ENCODE measurements at regions not wholly inside any gene's neighbourhood (a gene's known extent, or its start where the extent isn't known, plus 50 kb on each side); places are given as distances from the start of the nearest gene placed in this dataset.
A peak's percentile ranks its signal among the peaks of the same experiment; 100 is the strongest.
"Not testable (repeated sequence)": the region's sequence is repeated elsewhere in the genome, so short reads cannot be mapped to it uniquely, and the experiment has no call there.

DNA sequence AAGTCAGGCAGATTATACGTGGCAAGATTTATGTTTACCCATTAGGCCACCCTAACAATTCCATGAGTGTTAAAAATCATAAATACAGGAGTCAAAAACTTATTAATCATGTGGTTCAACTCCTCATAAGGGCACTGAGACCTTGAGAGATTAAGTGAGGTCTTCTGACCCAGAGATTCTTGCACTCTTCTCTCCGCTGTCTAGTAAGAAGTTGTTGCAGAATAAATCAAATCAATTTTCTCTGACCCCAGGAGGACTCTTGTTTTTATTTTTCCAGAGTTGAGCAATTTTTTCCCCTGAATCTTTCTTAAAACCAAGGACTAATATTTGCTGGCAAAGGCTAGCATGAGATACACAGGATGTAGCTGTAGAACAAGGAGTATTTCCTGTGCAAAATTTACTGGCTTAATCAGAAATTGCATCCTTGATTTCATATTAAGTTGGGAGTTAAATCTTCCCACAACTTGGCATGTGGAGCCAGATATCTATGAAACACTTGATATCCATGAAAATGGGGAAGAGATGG, 90.9 kb upstream of the PTHLH start:
- no peak for DNase-seq

DNA sequence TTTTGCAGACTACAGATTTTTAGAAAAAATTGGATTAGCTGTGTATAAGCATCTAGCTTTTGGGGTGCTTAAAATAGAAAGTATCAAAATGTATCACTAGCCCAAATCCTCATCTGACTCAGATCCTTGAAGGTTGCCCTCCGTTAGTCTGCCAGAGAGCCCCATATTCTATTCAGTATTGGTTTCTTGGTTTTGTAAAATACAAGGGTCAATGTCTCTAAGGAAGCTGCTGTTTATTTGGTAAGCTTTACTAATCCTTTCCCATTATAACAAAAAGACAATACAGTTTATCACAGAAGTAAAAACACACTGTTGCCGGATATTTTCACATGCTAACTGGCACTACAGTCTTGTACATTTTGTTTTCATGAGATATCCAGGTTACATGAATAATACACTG, 92.8 kb upstream of the PTHLH start:
- no peak for DNase-seq

DNA sequence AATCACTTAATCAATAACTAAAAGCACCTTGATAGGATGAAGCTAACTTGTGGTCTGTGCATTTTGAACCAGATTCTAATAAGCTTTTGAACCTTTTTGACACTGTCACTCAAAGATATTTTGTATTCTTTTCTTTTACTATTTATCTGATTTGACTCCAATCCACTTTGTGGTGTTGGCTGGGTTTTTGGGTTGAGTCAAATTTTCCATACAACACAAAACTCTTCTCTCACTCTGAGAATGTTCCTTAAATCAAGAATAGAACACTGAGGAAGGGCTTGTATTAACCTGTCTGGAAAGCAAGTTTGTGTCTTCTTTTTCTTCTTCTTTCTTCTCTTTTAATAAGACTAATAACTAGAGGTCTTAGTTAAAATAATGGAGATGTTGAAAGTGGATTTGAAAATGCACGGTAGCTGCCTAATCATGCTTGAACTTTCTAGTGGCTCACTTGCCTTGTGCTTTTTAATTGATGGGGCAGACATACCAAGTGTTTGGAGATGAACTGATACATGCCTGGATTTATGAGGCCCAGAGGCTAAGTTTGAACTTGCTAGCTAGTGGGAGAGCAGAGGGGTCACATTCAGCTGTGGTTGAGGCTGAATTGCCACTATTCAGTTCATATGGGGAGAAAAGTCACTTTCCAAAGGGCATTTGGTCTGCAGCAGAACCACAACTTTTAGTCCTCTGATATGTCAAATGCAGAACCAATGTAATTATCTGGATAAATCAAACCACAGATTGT, 93.5 kb upstream of the PTHLH start:
- DNase-seq, result no peak

DNA sequence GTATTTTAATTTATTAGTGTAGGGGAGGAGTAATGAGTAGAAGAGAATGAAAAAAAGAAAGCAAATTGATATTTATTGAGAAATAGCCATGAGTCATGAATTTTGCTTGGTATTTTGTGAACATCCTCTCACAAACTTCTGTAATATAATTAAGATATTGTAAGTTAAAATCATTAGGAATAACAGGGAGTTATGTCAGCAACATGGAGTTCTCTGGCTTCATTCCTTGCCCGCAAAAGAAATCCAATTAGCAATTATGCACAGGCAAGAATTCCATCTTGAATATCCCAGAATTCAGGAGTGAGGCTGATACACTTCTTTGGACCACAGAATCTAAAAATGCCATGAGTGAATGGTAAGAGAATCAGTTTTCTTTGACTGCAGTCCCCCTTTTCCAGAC, 94.3 kb upstream of the PTHLH start:
- DNase-seq, result no peak

DNA sequence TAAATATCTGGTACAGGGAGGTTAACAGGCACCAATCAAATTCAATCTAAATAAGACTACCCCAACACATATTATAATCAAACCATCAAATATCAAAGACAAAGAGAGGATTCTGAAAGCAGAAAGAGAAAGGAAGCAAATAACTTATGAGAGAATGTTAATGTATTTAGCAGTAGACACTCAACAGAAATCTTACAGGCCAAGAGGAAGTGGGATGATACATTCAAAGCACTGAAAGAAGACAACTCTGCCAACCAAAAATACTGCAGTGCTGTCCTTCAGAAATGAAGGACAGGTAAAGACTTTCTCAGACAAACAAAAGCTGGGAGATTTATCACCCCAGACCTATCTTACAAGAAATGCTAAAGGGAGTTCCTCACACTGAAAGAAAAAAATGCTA, 95.9 kb upstream of the PTHLH start:
- no peak for DNase-seq

DNA sequence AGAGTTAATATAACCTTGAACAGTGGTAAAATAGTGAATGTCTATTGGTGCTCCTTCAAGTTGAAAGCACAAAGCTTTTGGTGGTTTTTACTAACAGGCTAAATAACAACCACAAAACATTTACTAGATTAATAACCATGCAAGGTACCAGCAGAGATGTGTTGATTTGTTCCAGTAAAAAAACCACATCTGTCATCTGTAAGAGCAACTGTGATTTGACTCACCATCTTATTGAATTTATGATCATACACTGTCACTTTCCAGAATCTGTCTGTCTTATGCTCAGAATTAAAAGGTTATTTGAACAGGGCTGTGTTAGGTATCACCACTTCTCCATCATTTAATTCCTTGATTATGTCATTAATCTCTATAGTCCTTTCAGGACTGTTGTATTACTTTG, 107.0 kb upstream of the PTHLH start:
- DNase-seq, result no peak

DNA sequence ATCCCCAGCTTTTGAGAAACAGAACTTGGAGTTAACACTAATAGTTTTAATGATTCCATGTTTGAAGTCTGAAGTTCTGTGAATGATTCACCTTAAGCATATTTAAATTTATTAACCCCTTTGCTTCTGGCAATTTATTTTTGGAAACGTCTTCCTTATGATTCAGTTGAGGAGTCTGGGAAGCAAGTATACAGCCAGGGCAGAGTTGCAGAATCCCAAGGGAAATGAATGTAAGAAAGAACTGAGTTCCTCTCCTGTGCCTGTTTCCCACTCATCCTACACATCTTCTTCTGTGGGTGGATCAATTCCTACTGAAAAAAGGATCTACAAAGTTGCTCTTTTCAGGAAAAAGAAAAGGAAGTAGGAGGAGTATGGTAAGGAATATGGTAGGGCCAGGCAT, 108.2 kb upstream of the CCDC91 start:
- DNase-seq, result no peak

DNA sequence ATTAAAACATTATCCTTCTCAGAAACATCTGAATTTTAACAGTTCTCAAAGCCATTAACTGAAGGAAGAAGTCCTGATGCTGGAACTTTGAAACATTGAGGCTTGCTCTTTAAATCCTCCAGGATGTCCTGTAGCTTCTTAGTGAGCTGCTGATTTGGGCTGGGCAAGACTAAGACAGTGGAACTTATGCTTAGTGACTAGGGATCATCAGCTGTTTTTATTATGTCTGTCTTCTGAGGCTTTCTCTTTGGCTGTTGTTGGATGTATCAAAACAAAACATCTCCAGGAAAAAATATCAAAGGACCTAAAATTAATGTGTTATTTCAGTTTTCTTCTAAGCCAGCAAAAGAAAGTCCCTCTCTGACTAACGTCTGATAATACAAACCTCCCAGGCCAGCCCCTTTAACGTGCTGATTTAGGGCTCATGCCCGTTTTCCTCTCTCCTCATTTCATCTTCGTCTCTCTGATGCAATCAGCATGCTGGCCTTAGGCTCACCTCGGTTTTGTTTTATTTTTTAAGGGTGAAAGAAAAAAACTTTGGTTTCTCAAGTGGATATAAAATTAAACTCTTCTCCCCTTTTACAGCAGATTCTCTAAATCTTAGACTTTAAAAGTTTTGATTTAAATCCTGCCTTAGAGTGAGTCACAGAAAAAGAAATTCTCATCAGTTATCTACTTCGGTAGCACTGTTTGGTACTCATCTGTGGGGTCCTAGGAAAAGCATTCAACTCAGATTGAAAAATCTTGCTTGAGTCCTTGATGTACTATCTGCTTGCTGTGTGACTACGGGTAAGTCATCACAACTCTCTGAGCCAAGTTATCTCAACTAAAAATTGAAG, 106.2 kb upstream of the CCDC91 start:
- DNase-seq, result no peak

DNA sequence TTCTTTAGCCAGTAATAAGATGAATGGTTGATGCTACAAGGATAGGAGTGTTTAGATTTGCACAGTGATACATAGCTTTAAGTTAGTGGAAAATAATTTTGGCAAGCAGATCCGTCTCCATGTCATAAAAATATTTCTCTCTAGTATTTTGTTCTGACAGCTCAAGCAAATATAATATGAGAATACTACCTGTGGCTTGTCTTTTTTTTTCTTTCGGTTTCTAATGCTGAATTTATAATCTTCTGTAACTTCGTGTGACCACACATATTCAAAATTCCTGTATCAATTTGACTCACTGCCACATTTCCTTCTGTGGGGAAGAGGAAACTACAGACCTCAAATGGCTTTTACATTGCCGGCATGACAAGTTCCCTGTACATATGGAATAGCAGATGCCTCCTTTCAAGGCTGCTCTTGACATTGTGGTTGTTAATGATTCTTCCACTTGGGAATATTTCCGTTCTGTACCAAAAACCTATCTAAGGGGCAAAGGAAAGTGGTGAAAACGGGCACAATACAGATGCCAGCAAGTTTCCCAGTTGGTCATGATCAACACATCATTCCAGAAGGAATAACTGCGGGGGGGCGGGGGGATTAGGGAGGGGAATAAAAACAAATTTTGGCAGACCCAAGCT, 103.6 kb upstream of the CCDC91 start:
- no peak for DNase-seq

DNA sequence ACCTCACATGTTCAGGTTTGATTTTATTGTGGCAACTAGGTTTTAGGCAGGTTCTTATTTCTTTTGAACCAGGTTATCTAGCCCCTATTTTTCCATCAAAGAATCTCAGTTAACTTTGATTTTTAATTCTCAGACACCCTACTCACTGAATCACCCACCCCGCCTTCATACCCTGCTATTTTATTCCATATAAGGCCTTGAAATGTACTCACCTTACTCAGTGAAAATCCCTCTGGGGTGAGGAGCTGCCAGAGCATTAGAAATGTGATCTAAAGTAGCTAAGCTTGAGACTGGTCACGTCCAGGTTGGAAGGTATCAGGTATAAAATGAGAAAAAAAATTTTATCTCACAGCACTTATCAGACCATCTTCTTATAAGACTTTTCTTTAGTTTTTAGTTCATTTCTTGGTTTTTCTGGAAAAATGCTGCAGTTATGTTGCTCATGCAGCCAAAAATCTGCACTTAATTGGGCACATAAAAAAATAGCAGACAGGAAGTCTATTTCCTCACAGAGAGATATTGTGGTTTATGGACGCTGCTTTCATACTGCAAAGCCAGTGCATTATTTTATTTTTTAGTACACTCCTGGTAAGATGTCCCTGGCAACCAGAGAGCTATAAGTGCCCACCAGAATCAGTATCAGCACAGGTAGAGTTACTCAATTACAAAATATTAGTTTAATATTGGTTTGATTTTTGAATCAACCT, 101.5 kb upstream of the CCDC91 start:
- DNase-seq, result no peak

DNA sequence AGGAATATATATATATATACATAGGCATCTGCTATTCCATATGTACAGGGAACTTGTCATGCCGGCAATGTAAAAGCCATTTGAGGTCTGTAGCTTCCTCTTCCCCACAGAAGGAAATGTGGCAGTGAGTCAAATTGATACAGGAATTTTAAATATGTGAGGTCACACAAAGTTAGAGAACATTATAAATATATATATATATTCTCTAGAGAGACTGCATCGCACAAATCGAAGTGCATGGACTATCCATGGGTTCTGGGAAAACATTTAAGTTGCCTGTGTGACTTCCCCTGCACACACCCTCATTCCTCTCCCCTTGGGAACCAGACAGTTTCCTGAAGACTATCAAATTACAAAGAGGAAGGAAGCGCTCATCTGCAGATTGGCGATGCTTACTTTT, 100.9 kb upstream of the CCDC91 start:
- peak; percentile 54 for DNase-seq

DNA sequence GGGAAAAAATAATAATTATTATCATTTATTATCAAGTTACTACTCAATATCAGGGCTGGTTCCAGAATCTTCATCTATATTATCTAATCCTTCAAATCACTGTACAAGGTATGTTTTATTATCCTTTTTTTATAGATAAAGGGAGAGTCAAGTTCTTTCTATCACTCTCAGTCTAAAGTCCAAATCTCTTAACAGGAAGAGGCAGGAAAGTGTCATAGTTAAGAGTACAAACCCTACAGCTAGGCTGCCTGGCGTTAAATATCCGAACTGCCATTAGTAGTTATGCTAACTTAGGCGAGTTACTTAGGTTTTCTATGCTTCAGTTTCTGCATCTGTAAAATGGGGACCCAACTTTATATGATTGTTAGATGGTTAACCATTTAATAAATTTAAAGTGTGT, 99.4 kb upstream of the CCDC91 start:
- no peak for DNase-seq

DNA sequence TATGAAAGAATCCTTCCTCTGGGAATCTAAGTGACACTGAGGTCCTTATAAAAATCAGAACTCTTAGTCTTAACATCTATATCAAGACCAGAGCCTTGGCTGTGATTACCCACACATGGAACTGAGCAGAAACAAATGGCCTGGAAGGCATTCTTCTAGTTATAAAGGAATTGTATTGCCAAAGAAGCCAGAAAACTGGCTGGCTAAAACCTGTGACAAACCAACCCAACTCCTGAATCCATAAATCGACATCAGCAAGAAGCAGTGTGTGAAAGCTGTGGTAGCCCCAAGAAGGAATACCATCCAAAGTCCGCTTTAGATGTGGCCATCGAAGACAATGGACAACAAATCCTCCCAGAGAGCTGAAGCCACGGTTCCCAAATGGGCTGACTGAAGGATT, 97.9 kb upstream of the CCDC91 start:
- no peak for DNase-seq

DNA sequence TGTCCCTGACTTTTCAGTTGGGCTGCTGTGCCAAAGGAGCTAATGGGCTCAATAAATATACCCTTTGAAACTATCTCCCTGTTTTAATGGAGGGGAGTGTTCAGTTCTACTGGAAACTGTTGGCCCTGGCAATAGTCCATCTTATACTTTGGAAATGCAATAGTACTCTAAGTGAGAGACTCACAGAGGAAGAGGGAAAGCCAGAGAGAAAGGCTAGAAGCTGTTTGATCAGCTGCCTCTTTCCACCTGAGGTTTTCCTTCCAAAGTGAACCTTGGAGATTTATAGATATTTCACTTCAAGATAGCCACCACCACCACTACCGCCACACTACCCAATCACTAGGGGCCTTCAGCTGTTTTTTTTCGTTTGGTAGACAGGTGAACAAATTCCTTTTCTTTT, 93.6 kb upstream of the CCDC91 start:
- DNase-seq, result no peak

DNA sequence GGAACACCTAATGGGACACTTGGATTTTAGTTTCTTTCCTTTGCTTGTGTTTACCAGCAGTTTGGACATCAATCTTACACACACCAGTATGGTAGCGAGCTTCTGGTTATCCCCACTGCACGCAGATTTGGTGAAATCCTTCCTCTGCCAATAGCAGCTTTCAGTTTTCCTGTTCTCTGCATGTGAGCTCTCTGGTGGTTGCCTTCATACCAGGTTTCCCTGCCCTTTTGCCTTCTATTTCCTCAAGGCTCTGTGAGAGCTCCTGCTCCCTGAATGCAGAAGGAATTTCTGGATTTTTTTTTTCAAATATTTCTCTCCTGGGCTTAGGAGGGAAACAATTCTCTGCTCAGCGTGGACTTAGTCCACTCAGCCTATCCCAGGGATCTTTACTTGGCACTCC, 93.0 kb upstream of the CCDC91 start:
- no peak for DNase-seq

DNA sequence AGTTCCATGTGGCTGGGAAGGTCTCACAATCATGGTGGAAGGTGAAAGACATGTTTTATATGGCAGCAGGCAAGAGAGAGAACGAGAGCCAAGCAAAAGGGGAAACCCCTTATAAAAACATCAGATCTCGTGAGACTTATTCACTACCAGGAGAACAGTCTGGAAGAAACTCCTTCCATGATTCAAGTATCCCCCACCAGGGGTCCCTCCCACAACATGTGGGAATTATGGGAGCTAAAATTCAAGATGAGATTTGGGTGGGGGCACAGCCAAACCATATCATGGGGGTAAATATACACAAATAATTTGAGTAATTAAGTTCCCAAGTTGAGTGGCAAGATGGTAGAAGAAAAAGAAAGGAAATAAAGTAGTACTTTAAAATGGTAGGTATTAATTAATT, 91.0 kb upstream of the CCDC91 start:
- DNase-seq, result not testable (repeated sequence)

DNA sequence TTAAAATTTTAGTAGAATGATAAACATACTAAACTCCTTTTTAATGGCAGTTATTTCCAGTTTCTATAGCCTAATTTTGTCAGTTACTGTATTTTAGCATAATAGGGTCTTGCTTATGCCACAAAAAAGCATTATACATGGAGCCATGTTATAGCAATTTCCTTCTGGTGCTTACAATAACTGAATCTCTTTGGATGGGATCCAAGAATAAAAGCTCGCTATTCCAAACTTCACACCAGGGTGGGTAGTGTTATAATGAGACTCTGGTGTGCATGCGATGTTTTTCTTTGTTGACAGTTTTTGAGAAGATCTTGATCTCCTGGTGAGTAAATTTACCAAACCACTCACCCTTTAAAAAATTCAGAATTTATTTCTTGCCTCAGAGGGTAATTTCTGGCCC, 90.4 kb upstream of the CCDC91 start:
- no peak for DNase-seq

DNA sequence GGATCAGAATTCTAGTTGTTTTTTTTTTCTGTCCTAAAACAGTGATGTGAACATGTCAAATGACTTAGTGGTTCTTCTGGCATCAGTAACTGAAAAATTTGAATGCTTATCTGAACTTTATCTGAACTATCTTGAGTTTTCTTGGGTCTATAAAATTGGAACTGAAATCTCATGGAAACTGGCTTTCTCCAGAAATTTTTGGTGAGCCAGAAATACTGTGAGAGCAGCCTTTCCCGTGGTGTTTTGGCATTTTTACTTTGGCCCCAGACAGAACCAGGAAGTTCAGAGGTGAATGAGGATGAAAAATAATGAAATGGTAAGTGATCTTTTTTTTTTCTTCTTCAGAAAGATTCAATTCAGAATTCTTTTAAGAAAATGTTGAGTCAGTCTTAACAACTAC, 89.5 kb upstream of the CCDC91 start:
- DNase-seq, result no peak

DNA sequence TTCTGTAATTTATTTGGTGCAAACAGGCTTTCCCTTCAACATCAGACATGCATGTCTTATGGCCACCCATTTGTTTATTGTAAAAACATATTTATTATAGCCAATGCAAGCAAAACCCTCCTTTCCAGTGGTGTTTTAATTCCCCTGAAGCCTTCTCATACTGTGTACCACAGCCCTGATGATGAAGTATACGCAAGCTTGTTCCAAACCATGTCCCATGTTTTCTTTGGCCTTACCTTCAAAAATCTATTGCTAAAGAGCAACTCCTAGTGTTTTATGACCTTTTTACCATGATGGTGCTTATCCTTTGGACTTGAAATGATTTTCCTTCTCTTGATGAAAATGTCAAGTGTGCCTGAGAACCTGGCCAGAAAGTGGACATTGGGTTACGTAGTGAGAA, 85.9 kb upstream of the CCDC91 start:
- DNase-seq, result no peak

DNA sequence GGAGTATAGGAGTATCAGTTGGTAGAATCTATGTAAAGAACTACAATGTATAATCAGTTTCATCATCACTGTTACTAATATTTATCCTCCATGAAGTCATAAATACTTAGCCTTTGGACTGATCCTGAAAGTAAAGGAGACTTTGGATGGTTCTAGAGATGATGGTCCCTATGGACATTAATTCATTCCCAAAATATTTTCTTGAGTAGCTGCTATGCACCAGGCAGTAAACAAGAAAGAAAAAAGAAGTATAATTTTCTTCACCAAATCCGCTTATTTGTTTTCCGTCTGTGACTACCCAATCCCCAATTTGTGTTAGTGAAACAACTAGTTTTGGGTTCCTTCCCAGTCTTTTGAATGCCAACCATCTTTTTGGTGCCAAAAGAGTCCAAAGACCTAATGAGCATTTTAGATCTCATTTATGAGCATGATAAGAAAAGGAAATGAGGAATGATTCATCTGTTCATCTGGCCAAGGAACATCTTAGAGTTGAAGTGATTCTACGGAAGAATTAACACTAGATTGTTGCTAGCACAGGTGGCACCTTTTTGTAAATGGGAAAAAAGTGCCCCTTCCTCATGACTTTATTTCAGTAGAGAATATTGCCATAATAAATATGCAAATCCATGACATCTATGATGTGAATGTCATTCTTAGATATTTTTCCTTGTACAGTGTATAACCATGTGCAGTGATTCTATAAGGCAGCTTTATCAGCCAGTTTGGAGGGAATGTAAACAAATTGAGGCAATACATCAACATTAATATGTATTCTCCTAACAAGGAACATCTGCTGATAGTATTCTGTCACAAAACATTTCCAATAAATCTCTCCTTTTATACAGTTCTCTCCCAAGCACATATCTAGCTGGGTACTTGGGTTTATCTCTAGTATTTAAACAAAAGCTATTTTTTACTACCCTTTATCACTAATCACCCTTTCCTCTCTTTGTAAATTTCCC, 85.1 kb upstream of the CCDC91 start:
- no peak for DNase-seq

DNA sequence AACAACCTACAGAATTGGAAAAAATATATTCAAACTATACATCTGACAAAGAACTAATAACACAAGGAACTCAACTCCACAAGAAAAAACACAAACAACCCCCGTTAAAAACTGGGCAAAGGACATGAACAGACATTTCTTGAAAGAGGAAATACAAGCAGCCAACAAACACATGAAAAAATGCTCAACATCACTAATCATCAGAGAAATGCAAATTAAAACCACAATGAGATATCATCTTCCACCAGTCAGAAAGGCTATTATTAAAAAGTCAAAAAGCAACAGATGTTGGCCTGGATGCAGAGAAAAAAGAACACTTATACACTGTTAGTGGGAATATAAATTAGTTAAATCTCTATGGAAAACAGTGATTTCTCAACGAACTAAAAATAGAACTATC, 82.6 kb upstream of the CCDC91 start:
- DNase-seq, result no peak

DNA sequence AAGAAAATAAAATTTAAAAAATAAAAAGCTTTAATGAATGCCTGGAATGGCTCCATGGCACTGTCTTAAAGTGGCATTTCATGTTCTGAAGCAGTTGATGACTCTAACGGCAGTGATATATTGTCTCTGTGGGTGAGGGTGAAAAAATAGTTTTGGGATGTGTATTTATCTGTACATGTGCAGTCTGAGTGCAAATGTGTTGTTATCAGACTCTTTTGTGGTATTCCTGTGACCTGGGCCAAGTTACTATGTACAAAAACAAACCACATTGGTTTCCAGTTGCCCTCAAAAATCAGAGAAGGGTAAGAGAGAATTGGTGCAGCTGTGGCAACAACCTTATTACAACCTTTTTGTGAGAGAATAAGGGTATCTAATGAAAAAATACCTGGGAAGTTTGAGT, 81.7 kb upstream of the CCDC91 start:
- no peak for DNase-seq
